B cell (primary cell): ENCODE measurements at regions not wholly inside any gene's neighbourhood (a gene's known extent, or its start where the extent isn't known, plus 50 kb on each side); places are given as distances from the start of the nearest gene placed in this dataset.

ENCODE experiments used
- ATAC-seq: fragments of 200-7000 bp; cut with Tn5 transposase; one replicate; pipeline ENCODE4 v1.10.0; 2021; ENCODE audit warnings: low read depth, mild to moderate bottlenecking, moderate number of reproducible peaks, moderate library complexity
- CTCF ChIA-PET: fragments of 350-600 bp; sonication (Branson Sonifier 250); formaldehyde crosslinking; loops from one replicate; lab custom pipeline; 2021; ENCODE audit warnings: antibody characterized with exemption, inconsistent platforms; lab: Charles Lee
- POLR2A ChIA-PET: fragments of 350-600 bp; sonication (Branson Sonifier 250); formaldehyde crosslinking; loops from one replicate; lab custom pipeline; 2021; ENCODE audit warnings: antibody characterized with exemption; lab: Charles Lee
- DNase-seq: peaks from one replicate; pipeline ENCODE4 v3.0.0; 2013
- H2AFZ ChIP-seq: 2 replicates; pipeline ENCODE4 v1.6.1; 2012; ENCODE audit warnings: mild to moderate bottlenecking, low read depth, low read length; ENCODE audit not compliant: insufficient read depth, poor library complexity, severe bottlenecking
- H3K27ac ChIP-seq, 2 donors: 1 replicate in 1 of 2; 2 replicates in 1 of 2; pipeline ENCODE4 v1.5.1; 2012 to 2013; ENCODE audit warnings: low read length in 2 of 2, mild to moderate bottlenecking in 2 of 2, moderate library complexity in 1 of 2
- H3K27me3 ChIP-seq, 4 experiments: fragments of 200-600 bp in 1 of 4; sonication (generic) in 1 of 4; replicated peaks in 1 of 4; 1 replicate in 2 of 4; 2 replicates in 2 of 4; pipeline versions ENCODE4 v1.6.1 to v1.7.0; 2013 to 2016; ENCODE audit warnings: low read length in 3 of 4, mild to moderate bottlenecking in 2 of 4, mixed read lengths in 1 of 4, moderate library complexity in 1 of 4; ENCODE audit not compliant: insufficient read depth in 4 of 4, control insufficient read depth in 3 of 4; ENCODE audit errors: control extremely low read depth in 1 of 4
- H3K36me3 ChIP-seq, 2 experiments: replicated peaks in 1 of 2; 1 replicate in 1 of 2; 2 replicates in 1 of 2; pipeline versions ENCODE4 v1.6.1 to v1.7.1; 2013; ENCODE audit warnings: low read length in 1 of 2; ENCODE audit not compliant: insufficient read depth in 2 of 2, control insufficient read depth in 1 of 2; ENCODE audit errors: control extremely low read depth in 1 of 2, extremely low read depth in 1 of 2
- H3K4me1 ChIP-seq, 2 donors: fragments of 200-600 bp in 1 of 2; sonication (generic) in 1 of 2; 1 replicate in 1 of 2; 2 replicates in 1 of 2; pipeline versions ENCODE4 v1.5.1 to v1.6.1; 2013 to 2017; ENCODE audit warnings: low read length in 2 of 2; ENCODE audit not compliant: control insufficient read depth in 2 of 2, insufficient read depth in 2 of 2
- H3K4me2 ChIP-seq: replicated peaks from 2 replicates; pipeline ENCODE3; 2012; ENCODE audit warnings: mild to moderate bottlenecking, low read depth, low read length; ENCODE audit not compliant: poor library complexity, severe bottlenecking
- H3K4me3 ChIP-seq, 5 experiments: fragments of 200-600 bp in 1 of 5; sonication (generic) in 1 of 5; 1 replicate in 3 of 5; 2 replicates in 2 of 5; pipeline versions ENCODE4 v1.5.1 to v1.7.0; 2011 to 2016; ENCODE audit warnings: low read length in 4 of 5, mild to moderate bottlenecking in 4 of 5, low read depth in 2 of 5, control low read depth in 1 of 5, moderate library complexity in 1 of 5; ENCODE audit not compliant: insufficient read depth in 1 of 5; ENCODE audit errors: control extremely low read depth in 1 of 5, extremely low read depth in 1 of 5
- H3K79me2 ChIP-seq: fragments of 200-600 bp; sonication (generic); one replicate; pipeline ENCODE4 v1.6.0; 2016; ENCODE audit warnings: low read length; ENCODE audit not compliant: control insufficient read depth, insufficient read depth
- H3K9ac ChIP-seq: fragments of 200-600 bp; sonication (generic); 2 replicates; pipeline ENCODE4 v1.6.1; 2017; ENCODE audit warnings: mild to moderate bottlenecking, low read length, moderate library complexity
- H3K9me3 ChIP-seq, 3 donors: one replicate each; pipeline versions ENCODE4 v1.6.1 to v1.7.1; 2013; ENCODE audit warnings: low read length in 2 of 3; ENCODE audit not compliant: control insufficient read depth in 2 of 3, insufficient read depth in 1 of 3; ENCODE audit errors: control extremely low read depth in 1 of 3
- H4K20me1 ChIP-seq: 2 replicates; pipeline ENCODE4 v1.6.0; 2012; ENCODE audit warnings: mild to moderate bottlenecking, low read length; ENCODE audit not compliant: insufficient read depth, control insufficient read depth, poor library complexity, severe bottlenecking
- H3K27ac Mint-ChIP-seq: one replicate; pipeline ENCODE4 v1.8.0; 2021; ENCODE audit warnings: mixed read lengths
- H3K27me3 Mint-ChIP-seq: one replicate; pipeline ENCODE4 v1.8.0; 2021; ENCODE audit warnings: mixed read lengths
- H3K4me1 Mint-ChIP-seq: one replicate; pipeline ENCODE4 v1.8.0; 2021; ENCODE audit warnings: mixed read lengths
- H3K4me3 Mint-ChIP-seq: one replicate; pipeline ENCODE4 v1.8.0; 2021; ENCODE audit warnings: mixed read lengths
- H3K9me3 Mint-ChIP-seq: one replicate; pipeline ENCODE4 v1.8.0; 2022; ENCODE audit warnings: mixed read lengths; ENCODE audit not compliant: insufficient read depth
- CTCF ChIP-seq: fragments of 200-600 bp; IDR thresholded peaks from one replicate; pipeline ENCODE4 v1.8.0; 2022; ENCODE audit warnings: antibody characterized with exemption, mild to moderate bottlenecking
- EZH2 ChIP-seq: IDR thresholded peaks from 2 replicates; pipeline ENCODE4 v1.6.1; 2012; ENCODE audit warnings: borderline replicate concordance, low read depth, mild to moderate bottlenecking, moderate library complexity, low read length; ENCODE audit not compliant: insufficient read depth, poor library complexity, severe bottlenecking
- WGBS: methylation state at CpG from one replicate; pipeline ENCODE4 v1.1.5; 2013; ENCODE audit warnings: missing lambda C conversion rate; ENCODE audit not compliant: insufficient coverage; 5-methylcytosine and 5-hydroxymethylcytosine counted together
- intact Hi-C: fragments of 100-400 bp; cut with micrococcal nuclease; formaldehyde crosslinking; loops from one replicate; pipeline ENCODE4 v1.10.0; 2022

- CTCF ChIA-PET: no interaction called here
These were observed 318.1 kb upstream of the MCTP2 start for GRCh38 chr15:93913310-93913709.

More at GRCh38 chr15:93913310-93913709, 318.1 kb upstream of the MCTP2 start:
- Histone ChIP-seq H3K36me3 (no peaks in the 10 kb centered on the region), H3K9me3 (no peaks in the 10 kb centered on the region), H3K4me2 (no peak overlapping the region), H4K20me1 (no peaks in the 10 kb centered on the region), H3K79me2 (no peaks in the 10 kb centered on the region), H3K9ac (no peak overlapping the region), H3K27me3 (no peaks in the 10 kb centered on the region), H3K4me1 (no peaks in the 10 kb centered on the region), H3K27ac (no peak overlapping the region), H3K4me3 (no peak overlapping the region), H2AFZ (no peak overlapping the region)
- H3K27ac Mint-ChIP-seq: no peak overlapping the region
- DNase-seq (no peak), ATAC-seq (no peak)
- no peak overlapping the region for H3K4me3 Mint-ChIP-seq
- POLR2A ChIA-PET: no interaction called here
- intact Hi-C loops: no loop called here
- WGBS: 17% methylated on average over 1 of the region's 2 CpGs
- TF ChIP-seq CTCF (no peak), EZH2 (no peak)
- H3K9me3 Mint-ChIP-seq: no peaks in the 10 kb centered on the region
- peaks cover 4% of the 10 kb centered on the region for H3K27me3 Mint-ChIP-seq
- no peaks in the 10 kb centered on the region for H3K4me1 Mint-ChIP-seq
